ENCODE measurements at regions not wholly inside any gene's neighbourhood (a gene's known extent, or its start where the extent isn't known, plus 50 kb on each side); places are given as distances from the start of the nearest gene placed in this dataset.
A peak's percentile ranks its signal among the peaks of the same experiment; 100 is the strongest.
"Not testable (repeated sequence)": the region's sequence is repeated elsewhere in the genome, so short reads cannot be mapped to it uniquely, and the experiment has no call there.

- DNase-seq (ENCODE audit: low spot score) = peak; percentile 59
Observed at GRCh38 chr2:174697255-174697654, 67.0 kb downstream of the CHRNA1 start.

GRCh38 chr2:174694920-174695319 lies 69.4 kb downstream of the CHRNA1 start:
- DNase-seq (ENCODE audit: low spot score) = no peak

- no peak for DNase-seq (ENCODE audit: low spot score)
Observed at GRCh38 chr2:174694196-174694878, 69.9 kb downstream of the CHRNA1 start.

GRCh38 chr2:174693344-174693743 lies 70.9 kb downstream of the CHRNA1 start:
- no peak for DNase-seq (ENCODE audit: low spot score)

- no peak for DNase-seq (ENCODE audit: low spot score)
Observed at GRCh38 chr2:174692256-174692919, 71.9 kb downstream of the CHRNA1 start.

GRCh38 chr2:174691201-174691779 lies 73.0 kb downstream of the CHRNA1 start:
- DNase-seq (ENCODE audit: low spot score) = no peak

GRCh38 chr2:174690026-174690425 lies 74.2 kb downstream of the CHRNA1 start:
- no peak for DNase-seq (ENCODE audit: low spot score)

- DNase-seq (ENCODE audit: low spot score) = no peak
Observed at GRCh38 chr2:174688079-174688478, 76.2 kb downstream of the CHRNA1 start.

GRCh38 chr2:174686430-174686829 lies 77.8 kb downstream of the CHRNA1 start:
- DNase-seq (ENCODE audit: low spot score) = no peak

- no peak for DNase-seq (ENCODE audit: low spot score)
Observed at GRCh38 chr2:174683392-174683759, 80.9 kb downstream of the CHRNA1 start.

- DNase-seq (ENCODE audit: low spot score) = no peak
Observed at GRCh38 chr2:174682578-174683391, 81.5 kb downstream of the CHRNA1 start.

- no peak for DNase-seq (ENCODE audit: low spot score)
Observed at GRCh38 chr2:174682007-174682577, 82.2 kb downstream of the CHRNA1 start.

- no peak for DNase-seq (ENCODE audit: low spot score)
Observed at GRCh38 chr2:174681099-174682006, 82.9 kb downstream of the CHRNA1 start.

GRCh38 chr2:174680221-174680620 lies 82.6 kb upstream of the WIPF1 start:
- DNase-seq (ENCODE audit: low spot score) = no peak

- DNase-seq (ENCODE audit: low spot score) = no peak
Observed at GRCh38 chr2:174678395-174678794, 80.8 kb upstream of the WIPF1 start.

- no peak for DNase-seq (ENCODE audit: low spot score)
Observed at GRCh38 chr2:174675615-174676014, 78.0 kb upstream of the WIPF1 start.

- DNase-seq (ENCODE audit: low spot score) = no peak
Observed at GRCh38 chr2:174673876-174674275, 76.3 kb upstream of the WIPF1 start.

GRCh38 chr2:174673440-174673839 lies 75.8 kb upstream of the WIPF1 start:
- DNase-seq (ENCODE audit: low spot score) = no peak

- not testable (repeated sequence) for DNase-seq (ENCODE audit: low spot score)
Observed at GRCh38 chr2:174671532-174671931, 73.9 kb upstream of the WIPF1 start.

- no peak for DNase-seq (ENCODE audit: low spot score)
Observed at GRCh38 chr2:174670446-174670845, 72.8 kb upstream of the WIPF1 start.

GRCh38 chr2:174669336-174669735 lies 71.7 kb upstream of the WIPF1 start:
- no peak for DNase-seq (ENCODE audit: low spot score)
